NT2/D1 (cell line): ENCODE measurements at regions not wholly inside any gene's neighbourhood (a gene's known extent, or its start where the extent isn't known, plus 50 kb on each side); places are given as distances from the start of the nearest gene placed in this dataset.
"Not testable (repeated sequence)": the region's sequence is repeated elsewhere in the genome, so short reads cannot be mapped to it uniquely, and the experiment has no call there.

ENCODE experiments used
- SUZ12 ChIP-seq: IDR thresholded peaks from 2 replicates; pipeline ENCODE4 v1.6.1; 2011; ENCODE audit not compliant: insufficient read length, insufficient read depth; ENCODE audit errors: extremely low read depth
- YY1 ChIP-seq: IDR thresholded peaks from 2 replicates; pipeline ENCODE4 v1.6.1; 2011; ENCODE audit not compliant: insufficient read length, insufficient read depth
- ZNF274 ChIP-seq: IDR thresholded peaks from 2 replicates; pipeline ENCODE4 v1.6.1; 2011; ENCODE audit warnings: mild to moderate bottlenecking, low read depth, low read length

GRCh38 chr9:64101504-64101903, 1183.5 kb downstream of the FOXD4L5 start:
- TF ChIP-seq YY1, ZNF274, SUZ12: not testable (repeated sequence)
